ENCODE measurements at regions not wholly inside any gene's neighbourhood (a gene's known extent, or its start where the extent isn't known, plus 50 kb on each side); places are given as distances from the start of the nearest gene placed in this dataset.

GRCh38 chr4:18314731-18315130 lies 293.2 kb upstream of the LCORL start:
- POLR2A ChIA-PET (ENCODE audit: low non-redundant PET): no interaction called here
- CTCF ChIA-PET: no interaction called here
- H3K27ac ChIP-seq: no peak overlapping the region
- no peak for TF ChIP-seq CTCF (conservative IDR thresholded peaks at IDR 0.05; ENCODE audit: low read depth)
- no peak for DNase-seq (ENCODE audit: low spot score)

DNA sequence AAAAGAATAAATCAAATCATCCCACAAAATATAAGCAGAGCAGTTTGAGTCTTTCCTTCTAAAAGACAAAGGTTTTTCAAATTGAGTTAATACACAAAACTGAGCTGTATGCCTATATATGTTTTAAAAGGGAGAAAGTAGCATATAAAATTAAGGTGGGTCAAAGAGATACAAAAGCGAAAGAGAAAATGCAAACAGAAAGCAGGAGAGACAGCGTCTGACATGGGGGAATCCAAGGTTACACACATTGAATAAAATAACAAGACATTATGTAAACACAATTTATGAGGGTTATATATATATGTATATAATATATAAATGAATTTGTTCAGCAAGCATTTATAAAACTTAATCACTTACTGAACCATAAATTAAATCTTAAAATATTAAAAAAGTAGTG lies 276.1 kb upstream of the LCORL start:
- no peak for TF ChIP-seq CTCF (conservative IDR thresholded peaks at IDR 0.05; ENCODE audit: low read depth)
- POLR2A ChIA-PET (ENCODE audit: low non-redundant PET): no interaction called here
- DNase-seq (ENCODE audit: low spot score): no peak
- no peak overlapping the region for H3K27ac ChIP-seq
- CTCF ChIA-PET: no interaction called here

DNA sequence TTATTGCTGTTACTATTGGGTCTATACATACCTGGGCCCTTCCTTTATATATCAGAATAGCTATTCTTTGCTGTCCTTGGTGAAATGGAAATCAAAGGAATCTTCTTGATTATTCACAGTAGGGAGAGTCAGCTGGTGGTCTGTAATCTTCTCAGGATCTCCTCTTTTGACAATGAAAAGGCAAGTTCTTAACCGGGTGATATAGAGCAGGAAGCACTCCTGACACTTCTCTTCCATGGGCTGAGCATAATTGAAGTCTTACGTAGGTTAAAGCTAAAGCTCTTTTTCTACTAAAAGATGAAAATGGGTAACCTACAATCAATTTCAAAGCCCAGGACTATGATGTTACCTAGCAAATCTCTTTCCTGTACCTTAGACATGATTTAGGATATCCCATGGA lies 274.9 kb upstream of the LCORL start:
- DNase-seq (ENCODE audit: low spot score): no peak
- H3K27ac ChIP-seq: no peak overlapping the region
- TF ChIP-seq CTCF (conservative IDR thresholded peaks at IDR 0.05; ENCODE audit: low read depth): no peak
- POLR2A ChIA-PET (ENCODE audit: low non-redundant PET): no interaction called here
- CTCF ChIA-PET: no interaction called here

GRCh38 chr4:18294846-18295245 lies 273.3 kb upstream of the LCORL start:
- no peak for TF ChIP-seq CTCF (conservative IDR thresholded peaks at IDR 0.05; ENCODE audit: low read depth)
- CTCF ChIA-PET: no interaction called here
- no peak for DNase-seq (ENCODE audit: low spot score)
- no peak overlapping the region for H3K27ac ChIP-seq
- POLR2A ChIA-PET (ENCODE audit: low non-redundant PET): no interaction called here

DNA sequence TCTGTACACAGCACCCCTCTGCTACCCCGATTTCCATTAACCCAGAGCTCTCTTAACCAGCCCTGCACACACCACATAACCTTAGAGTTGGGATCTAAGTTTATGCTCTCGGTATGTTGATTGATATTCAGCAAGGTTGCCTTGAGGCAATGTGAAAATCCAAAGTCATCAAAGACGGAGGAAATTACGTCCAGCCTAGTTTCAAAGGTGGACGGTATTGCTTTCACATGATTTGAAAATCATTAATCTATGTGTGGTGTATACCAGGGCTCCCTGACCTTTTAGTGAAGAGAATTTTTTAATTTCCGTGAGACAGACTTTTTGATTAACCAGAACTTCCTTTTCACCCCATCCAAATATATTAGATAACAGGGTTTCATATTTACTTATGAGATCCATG lies 272.5 kb upstream of the LCORL start:
- CTCF ChIA-PET: no interaction called here
- POLR2A ChIA-PET (ENCODE audit: low non-redundant PET): no interaction called here
- H3K27ac ChIP-seq: no peak overlapping the region
- no peak for TF ChIP-seq CTCF (conservative IDR thresholded peaks at IDR 0.05; ENCODE audit: low read depth)
- DNase-seq (ENCODE audit: low spot score): no peak

GRCh38 chr4:18292411-18292810 lies 270.9 kb upstream of the LCORL start:
- no peak for DNase-seq (ENCODE audit: low spot score)
- H3K27ac ChIP-seq: no peak overlapping the region
- no peak for TF ChIP-seq CTCF (conservative IDR thresholded peaks at IDR 0.05; ENCODE audit: low read depth)
- CTCF ChIA-PET: no interaction called here
- POLR2A ChIA-PET (ENCODE audit: low non-redundant PET): no interaction called here

DNA sequence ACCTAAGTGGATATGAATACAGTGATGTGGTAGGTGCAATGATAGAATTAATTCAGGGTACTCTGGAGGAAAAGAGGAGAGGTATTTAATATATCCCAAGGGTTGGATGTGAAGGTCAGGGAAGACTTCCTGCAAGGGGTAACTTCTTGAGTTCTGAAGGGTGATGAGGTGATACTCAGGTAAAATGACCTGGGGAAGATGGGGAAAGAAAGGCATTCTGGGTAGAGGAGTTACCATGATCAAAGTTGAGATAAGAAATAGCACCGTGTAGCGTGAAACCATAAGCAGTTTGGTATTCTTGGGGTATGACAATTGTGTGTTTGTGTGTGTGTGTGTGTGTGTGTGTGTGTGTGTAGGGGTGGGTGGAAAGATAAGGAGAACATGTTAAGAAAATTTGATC lies 270.4 kb upstream of the LCORL start:
- ChIA-PET CTCF (no interaction called here), POLR2A (ENCODE audit: low non-redundant PET) (no interaction called here)
- no peak for TF ChIP-seq CTCF (conservative IDR thresholded peaks at IDR 0.05; ENCODE audit: low read depth)
- H3K27ac ChIP-seq: no peak overlapping the region
- no peak for DNase-seq (ENCODE audit: low spot score)
